Parathyroid adenoma (tissue), 2 donors: ENCODE measurements at regions not wholly inside any gene's neighbourhood (a gene's known extent, or its start where the extent isn't known, plus 50 kb on each side); places are given as distances from the start of the nearest gene placed in this dataset.

ENCODE experiments used
- H2AFZ ChIP-seq: fragments of 300-600 bp; sonication (generic); one replicate; pipeline ENCODE4 v1.7.0; 2017; ENCODE audit warnings: antibody characterized with exemption, mild to moderate bottlenecking
- H3K27ac ChIP-seq: fragments of 300-600 bp; sonication (generic); one replicate; pipeline ENCODE4 v1.7.0; 2017
- H3K27me3 ChIP-seq: fragments of 300-600 bp; sonication (generic); one replicate; pipeline ENCODE4 v1.7.0; 2017; ENCODE audit warnings: low read length; ENCODE audit not compliant: control insufficient read depth, insufficient read depth
- H3K36me3 ChIP-seq: fragments of 300-600 bp; sonication (generic); one replicate; pipeline ENCODE4 v1.7.0; 2017; ENCODE audit warnings: low read length; ENCODE audit not compliant: control insufficient read depth, insufficient read depth
- H3K4me1 ChIP-seq: fragments of 300-600 bp; sonication (generic); one replicate; pipeline ENCODE4 v1.7.0; 2017; ENCODE audit warnings: control low read depth
- H3K4me2 ChIP-seq: fragments of 300-600 bp; sonication (generic); one replicate; pipeline ENCODE4 v1.7.0; 2017; ENCODE audit warnings: low read length
- H3K4me3 ChIP-seq: fragments of 300-600 bp; sonication (generic); one replicate; pipeline ENCODE4 v1.7.0; 2017; ENCODE audit warnings: low read depth, low read length
- H3K79me2 ChIP-seq: fragments of 300-600 bp; sonication (generic); one replicate; pipeline ENCODE4 v1.7.0; 2017; ENCODE audit warnings: control low read depth
- H3K9ac ChIP-seq: fragments of 300-600 bp; sonication (generic); one replicate; pipeline ENCODE4 v1.7.0; 2017; ENCODE audit warnings: mild to moderate bottlenecking
- H3K9me3 ChIP-seq: fragments of 300-600 bp; sonication (generic); one replicate; pipeline ENCODE4 v1.7.0; 2017; ENCODE audit warnings: low read length; ENCODE audit not compliant: control insufficient read depth
- TF ChIP-seq, protein P1 (sequence below): fragments of 300-600 bp; sonication (generic); IDR thresholded peaks from one replicate; pipeline ENCODE4 v1.7.0; 2017; ENCODE audit warnings: antibody characterized with exemption, mild to moderate bottlenecking
- donor health status: primary hyperparathyroidism.

GRCh38 chrX:13250826-13251580 lies 68.8 kb downstream of the ATXN3L start:
- H3K9ac ChIP-seq, result no peak overlapping the region
- no peak overlapping the region for H3K27ac ChIP-seq
- no peaks in the 10 kb centered on the region for H3K36me3 ChIP-seq
- H3K4me3 ChIP-seq, result no peak overlapping the region
- TF ChIP-seq, protein P1, sequence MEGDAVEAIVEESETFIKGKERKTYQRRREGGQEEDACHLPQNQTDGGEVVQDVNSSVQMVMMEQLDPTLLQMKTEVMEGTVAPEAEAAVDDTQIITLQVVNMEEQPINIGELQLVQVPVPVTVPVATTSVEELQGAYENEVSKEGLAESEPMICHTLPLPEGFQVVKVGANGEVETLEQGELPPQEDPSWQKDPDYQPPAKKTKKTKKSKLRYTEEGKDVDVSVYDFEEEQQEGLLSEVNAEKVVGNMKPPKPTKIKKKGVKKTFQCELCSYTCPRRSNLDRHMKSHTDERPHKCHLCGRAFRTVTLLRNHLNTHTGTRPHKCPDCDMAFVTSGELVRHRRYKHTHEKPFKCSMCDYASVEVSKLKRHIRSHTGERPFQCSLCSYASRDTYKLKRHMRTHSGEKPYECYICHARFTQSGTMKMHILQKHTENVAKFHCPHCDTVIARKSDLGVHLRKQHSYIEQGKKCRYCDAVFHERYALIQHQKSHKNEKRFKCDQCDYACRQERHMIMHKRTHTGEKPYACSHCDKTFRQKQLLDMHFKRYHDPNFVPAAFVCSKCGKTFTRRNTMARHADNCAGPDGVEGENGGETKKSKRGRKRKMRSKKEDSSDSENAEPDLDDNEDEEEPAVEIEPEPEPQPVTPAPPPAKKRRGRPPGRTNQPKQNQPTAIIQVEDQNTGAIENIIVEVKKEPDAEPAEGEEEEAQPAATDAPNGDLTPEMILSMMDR, result no peak
- no peak overlapping the region for H3K4me2 ChIP-seq
- no peaks in the 10 kb centered on the region for H3K9me3 ChIP-seq
- no peak overlapping the region for H2AFZ ChIP-seq
- no peaks in the 10 kb centered on the region for H3K4me1 ChIP-seq
- H3K79me2 ChIP-seq, result no peaks in the 10 kb centered on the region
- H3K27me3 ChIP-seq, result no peaks in the 10 kb centered on the region

DNA sequence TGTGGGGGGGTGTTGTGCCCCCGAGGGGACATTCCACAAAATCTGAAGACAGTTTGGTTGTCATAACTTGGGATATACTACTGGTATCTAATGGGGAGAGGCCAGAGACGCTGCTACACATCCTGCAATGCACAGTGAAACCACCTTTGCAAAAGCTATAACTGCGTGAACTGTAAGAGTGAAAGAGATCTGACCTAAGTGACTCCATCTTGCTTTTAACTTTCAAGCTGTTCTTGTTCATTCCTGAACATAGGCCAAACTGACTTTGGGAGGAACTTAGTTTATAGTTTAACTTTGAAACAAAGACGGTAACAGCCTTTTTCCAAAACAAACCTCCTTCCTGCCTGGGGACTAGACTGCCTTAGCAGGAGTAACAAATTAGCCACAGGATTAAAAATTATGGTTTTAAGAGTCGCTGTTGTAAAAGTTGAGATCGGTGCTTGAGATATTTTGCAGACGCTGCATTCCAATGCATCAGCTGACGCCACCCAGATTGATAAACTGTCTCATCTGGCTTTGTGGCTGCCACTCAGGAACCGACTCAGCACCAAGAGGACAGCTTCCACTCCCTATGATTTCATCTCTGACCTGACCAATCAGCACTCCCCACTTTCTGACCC lies 70.9 kb downstream of the ATXN3L start:
- Histone ChIP-seq H3K36me3 (no peaks in the 10 kb centered on the region), H3K4me2 (no peak overlapping the region), H3K4me3 (no peak overlapping the region), H3K9me3 (no peaks in the 10 kb centered on the region), H3K79me2 (no peaks in the 10 kb centered on the region), H3K9ac (no peak overlapping the region), H2AFZ (no peak overlapping the region), H3K27me3 (no peaks in the 10 kb centered on the region), H3K27ac (no peak overlapping the region), H3K4me1 (no peaks in the 10 kb centered on the region)
- TF ChIP-seq, protein P1, result no peak

GRCh38 chrX:13239272-13239671 lies 80.6 kb downstream of the ATXN3L start:
- H3K27ac ChIP-seq, result no peak overlapping the region
- no peak overlapping the region for H2AFZ ChIP-seq
- H3K79me2 ChIP-seq, result no peaks in the 10 kb centered on the region
- H3K4me2 ChIP-seq, result no peak overlapping the region
- H3K4me3 ChIP-seq, result no peak overlapping the region
- H3K27me3 ChIP-seq, result no peaks in the 10 kb centered on the region
- no peaks in the 10 kb centered on the region for H3K36me3 ChIP-seq
- no peak overlapping the region for H3K9ac ChIP-seq
- no peaks in the 10 kb centered on the region for H3K9me3 ChIP-seq
- TF ChIP-seq, protein P1, result no peak
- H3K4me1 ChIP-seq, result no peaks in the 10 kb centered on the region

GRCh38 chrX:13235930-13236329 lies 83.9 kb downstream of the ATXN3L start:
- no peak overlapping the region for H3K4me2 ChIP-seq
- H3K9ac ChIP-seq, result no peak overlapping the region
- H3K27me3 ChIP-seq, result no peaks in the 10 kb centered on the region
- no peak overlapping the region for H3K27ac ChIP-seq
- no peaks in the 10 kb centered on the region for H3K36me3 ChIP-seq
- H3K4me3 ChIP-seq, result no peak overlapping the region
- TF ChIP-seq, protein P1, result no peak
- H3K79me2 ChIP-seq, result no peaks in the 10 kb centered on the region
- no peaks in the 10 kb centered on the region for H3K4me1 ChIP-seq
- H2AFZ ChIP-seq, result no peak overlapping the region
- H3K9me3 ChIP-seq, result no peaks in the 10 kb centered on the region
